ENCODE measurements at regions not wholly inside any gene's neighbourhood (a gene's known extent, or its start where the extent isn't known, plus 50 kb on each side); places are given as distances from the start of the nearest gene placed in this dataset.

DNA sequence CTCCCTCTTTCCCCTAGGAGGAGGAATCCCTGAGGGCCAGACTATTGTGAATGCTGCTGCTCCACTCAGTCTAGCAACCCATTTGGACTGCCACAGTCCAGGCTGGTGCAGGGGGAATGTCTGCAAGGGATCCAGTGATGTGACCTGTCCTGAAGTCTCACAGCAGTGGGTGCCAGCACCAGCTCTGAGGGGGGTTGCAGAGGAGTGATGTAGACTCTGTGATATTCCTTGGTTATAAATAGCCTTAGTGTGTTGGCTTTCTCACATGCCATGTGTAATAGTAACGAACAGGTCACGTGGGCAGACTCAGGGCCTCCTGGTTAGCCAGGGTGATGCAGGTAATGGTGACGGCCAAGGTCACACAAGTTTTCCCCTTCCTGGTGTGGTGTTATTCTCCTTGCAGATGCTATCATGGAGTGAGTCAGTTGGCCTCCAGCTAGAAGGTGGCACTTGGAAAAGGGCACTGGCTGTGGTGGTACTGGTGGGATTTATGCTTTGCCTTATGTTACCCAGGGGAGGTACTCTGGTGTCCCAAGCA, 404.4 kb downstream of the UTRN start:
- TF ChIP-seq ZNF263 (CRISPR knock-in tag; IDR thresholded peaks at IDR 0.05; ENCODE audit: low read depth) (no peak), ESRRA (CRISPR knock-in tag; IDR thresholded peaks at IDR 0.05; ENCODE audit: borderline replicate concordance) (no peak), TEAD4 (CRISPR knock-in tag; IDR thresholded peaks at IDR 0.05) (no peak), NR2C2 (CRISPR knock-in tag; IDR thresholded peaks at IDR 0.05) (no peak), FOXJ3 (CRISPR knock-in tag; IDR thresholded peaks at IDR 0.05; ENCODE audit: borderline replicate concordance) (no peak)
- TF ChIP-seq, protein P1, sequence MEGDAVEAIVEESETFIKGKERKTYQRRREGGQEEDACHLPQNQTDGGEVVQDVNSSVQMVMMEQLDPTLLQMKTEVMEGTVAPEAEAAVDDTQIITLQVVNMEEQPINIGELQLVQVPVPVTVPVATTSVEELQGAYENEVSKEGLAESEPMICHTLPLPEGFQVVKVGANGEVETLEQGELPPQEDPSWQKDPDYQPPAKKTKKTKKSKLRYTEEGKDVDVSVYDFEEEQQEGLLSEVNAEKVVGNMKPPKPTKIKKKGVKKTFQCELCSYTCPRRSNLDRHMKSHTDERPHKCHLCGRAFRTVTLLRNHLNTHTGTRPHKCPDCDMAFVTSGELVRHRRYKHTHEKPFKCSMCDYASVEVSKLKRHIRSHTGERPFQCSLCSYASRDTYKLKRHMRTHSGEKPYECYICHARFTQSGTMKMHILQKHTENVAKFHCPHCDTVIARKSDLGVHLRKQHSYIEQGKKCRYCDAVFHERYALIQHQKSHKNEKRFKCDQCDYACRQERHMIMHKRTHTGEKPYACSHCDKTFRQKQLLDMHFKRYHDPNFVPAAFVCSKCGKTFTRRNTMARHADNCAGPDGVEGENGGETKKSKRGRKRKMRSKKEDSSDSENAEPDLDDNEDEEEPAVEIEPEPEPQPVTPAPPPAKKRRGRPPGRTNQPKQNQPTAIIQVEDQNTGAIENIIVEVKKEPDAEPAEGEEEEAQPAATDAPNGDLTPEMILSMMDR (IDR thresholded peaks at IDR 0.05) = no peak
- TF ChIP-seq, protein P2, sequence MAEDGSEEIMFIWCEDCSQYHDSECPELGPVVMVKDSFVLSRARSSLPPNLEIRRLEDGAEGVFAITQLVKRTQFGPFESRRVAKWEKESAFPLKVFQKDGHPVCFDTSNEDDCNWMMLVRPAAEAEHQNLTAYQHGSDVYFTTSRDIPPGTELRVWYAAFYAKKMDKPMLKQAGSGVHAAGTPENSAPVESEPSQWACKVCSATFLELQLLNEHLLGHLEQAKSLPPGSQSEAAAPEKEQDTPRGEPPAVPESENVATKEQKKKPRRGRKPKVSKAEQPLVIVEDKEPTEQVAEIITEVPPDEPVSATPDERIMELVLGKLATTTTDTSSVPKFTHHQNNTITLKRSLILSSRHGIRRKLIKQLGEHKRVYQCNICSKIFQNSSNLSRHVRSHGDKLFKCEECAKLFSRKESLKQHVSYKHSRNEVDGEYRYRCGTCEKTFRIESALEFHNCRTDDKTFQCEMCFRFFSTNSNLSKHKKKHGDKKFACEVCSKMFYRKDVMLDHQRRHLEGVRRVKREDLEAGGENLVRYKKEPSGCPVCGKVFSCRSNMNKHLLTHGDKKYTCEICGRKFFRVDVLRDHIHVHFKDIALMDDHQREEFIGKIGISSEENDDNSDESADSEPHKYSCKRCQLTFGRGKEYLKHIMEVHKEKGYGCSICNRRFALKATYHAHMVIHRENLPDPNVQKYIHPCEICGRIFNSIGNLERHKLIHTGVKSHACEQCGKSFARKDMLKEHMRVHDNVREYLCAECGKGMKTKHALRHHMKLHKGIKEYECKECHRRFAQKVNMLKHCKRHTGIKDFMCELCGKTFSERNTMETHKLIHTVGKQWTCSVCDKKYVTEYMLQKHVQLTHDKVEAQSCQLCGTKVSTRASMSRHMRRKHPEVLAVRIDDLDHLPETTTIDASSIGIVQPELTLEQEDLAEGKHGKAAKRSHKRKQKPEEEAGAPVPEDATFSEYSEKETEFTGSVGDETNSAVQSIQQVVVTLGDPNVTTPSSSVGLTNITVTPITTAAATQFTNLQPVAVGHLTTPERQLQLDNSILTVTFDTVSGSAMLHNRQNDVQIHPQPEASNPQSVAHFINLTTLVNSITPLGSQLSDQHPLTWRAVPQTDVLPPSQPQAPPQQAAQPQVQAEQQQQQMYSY (CRISPR knock-in tag; IDR thresholded peaks at IDR 0.05) = no peak
- TF ChIP-seq, protein P3, sequence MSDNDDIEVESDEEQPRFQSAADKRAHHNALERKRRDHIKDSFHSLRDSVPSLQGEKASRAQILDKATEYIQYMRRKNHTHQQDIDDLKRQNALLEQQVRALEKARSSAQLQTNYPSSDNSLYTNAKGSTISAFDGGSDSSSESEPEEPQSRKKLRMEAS (CRISPR knock-in tag; IDR thresholded peaks at IDR 0.05) = no peak
- TF ChIP-seq, protein P4, sequence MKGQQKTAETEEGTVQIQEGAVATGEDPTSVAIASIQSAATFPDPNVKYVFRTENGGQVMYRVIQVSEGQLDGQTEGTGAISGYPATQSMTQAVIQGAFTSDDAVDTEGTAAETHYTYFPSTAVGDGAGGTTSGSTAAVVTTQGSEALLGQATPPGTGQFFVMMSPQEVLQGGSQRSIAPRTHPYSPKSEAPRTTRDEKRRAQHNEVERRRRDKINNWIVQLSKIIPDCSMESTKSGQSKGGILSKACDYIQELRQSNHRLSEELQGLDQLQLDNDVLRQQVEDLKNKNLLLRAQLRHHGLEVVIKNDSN (CRISPR knock-in tag; IDR thresholded peaks at IDR 0.05) = no peak

Data from WTC11 (cell line).